ENCODE measurements at regions not wholly inside any gene's neighbourhood (a gene's known extent, or its start where the extent isn't known, plus 50 kb on each side); places are given as distances from the start of the nearest gene placed in this dataset.
A peak's percentile ranks its signal among the peaks of the same experiment; 100 is the strongest.
"Not testable (repeated sequence)": the region's sequence is repeated elsewhere in the genome, so short reads cannot be mapped to it uniquely, and the experiment has no call there.

DNA sequence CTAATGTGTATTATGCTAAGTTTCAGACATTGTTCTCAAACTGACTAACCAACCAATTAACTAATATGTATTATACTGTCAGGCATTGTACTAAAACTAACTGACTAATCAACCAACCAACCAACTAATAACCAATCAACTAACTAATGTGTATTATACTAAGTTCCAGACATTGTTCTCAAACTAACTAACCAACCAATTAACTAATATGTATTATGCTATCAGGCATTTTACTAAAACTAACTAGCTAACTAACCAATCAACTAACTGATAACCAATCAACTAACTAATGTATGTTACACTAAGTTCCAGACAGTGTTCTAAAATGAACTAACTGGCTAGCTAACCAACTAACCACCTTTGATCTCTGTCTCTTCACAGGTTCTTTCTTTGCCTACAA lies 152.3 kb downstream of the SUDS3 start:
- Histone ChIP-seq H3K9me3 (ENCODE audit: control insufficient read depth, insufficient read depth, low read length) (no peaks in the 10 kb centered on the region), H3K4me3 (ENCODE audit: low read depth, low read length) (no peak overlapping the region), H3K36me3 (ENCODE audit: control insufficient read depth, insufficient read depth, low read length) (no peaks in the 10 kb centered on the region), H3K4me1 (ENCODE audit: control insufficient read depth, insufficient read depth, low read length) (no peaks in the 10 kb centered on the region), H3K27ac (ENCODE audit: low read depth, low read length) (no peak overlapping the region), H3K27me3 (ENCODE audit: control insufficient read depth, insufficient read depth, low read length) (no peaks in the 10 kb centered on the region)
- no peak for DNase-seq (ENCODE audit: low read depth in 4 of 6, low spot score in 6 of 6)

DNA sequence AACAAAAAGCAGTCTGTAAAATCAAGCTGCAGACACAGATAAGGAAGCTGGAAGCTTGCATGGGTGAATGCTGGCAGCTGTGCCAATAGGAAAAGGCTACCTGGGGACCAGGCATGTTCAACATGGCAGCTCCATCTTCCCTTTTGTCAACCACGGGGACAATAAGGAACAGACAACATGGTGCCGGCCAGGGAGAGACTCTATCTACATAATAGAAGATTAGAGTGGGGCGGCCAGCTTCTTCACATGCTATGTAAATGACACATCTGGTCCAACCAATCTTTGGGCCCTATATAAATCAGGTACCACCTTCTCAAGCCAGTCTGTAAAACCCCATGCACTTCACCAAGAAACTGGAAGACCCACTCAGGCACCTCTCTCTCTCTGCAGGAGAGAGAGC lies 157.6 kb downstream of the SUDS3 start:
- 75% methylated on average over 1 of the region's 3 CpGs for WGBS (ENCODE audit: insufficient coverage)

DNA sequence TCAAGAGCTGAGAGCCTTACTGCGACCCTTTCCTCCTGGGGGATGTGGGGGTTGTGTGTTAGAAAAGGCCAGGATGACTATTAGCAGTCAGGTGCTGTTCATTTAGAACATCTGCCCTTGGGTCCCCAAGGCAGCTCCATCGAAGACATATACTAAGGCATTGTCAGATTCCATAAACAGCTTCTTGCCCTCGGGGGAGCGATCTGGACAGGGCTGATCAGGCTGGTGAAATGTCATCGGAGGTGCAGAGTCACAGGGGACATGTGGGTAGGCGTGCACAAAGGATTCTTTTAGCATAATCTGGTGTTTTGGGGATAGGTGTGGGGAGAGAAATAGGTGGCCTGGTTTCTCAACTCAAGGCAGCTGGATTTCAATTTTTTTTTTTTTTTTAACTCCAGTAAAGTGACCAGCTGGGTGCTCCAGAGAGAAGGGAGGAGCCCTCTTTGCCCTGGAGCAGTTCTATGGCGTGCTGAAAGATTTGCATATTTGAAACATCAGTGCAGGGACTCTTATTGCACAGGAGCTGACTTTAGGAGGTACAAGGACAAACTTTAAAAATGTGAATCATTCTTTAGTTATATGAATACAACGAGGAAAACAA lies 160.1 kb downstream of the SUDS3 start:
- no peak overlapping the region for H3K27ac ChIP-seq (ENCODE audit: low read depth, low read length)
- H3K9me3 ChIP-seq (ENCODE audit: control insufficient read depth, insufficient read depth, low read length): no peaks in the 10 kb centered on the region
- no peaks in the 10 kb centered on the region for H3K27me3 ChIP-seq (ENCODE audit: control insufficient read depth, insufficient read depth, low read length)
- no peak overlapping the region for H3K4me3 ChIP-seq (ENCODE audit: low read depth, low read length)
- no peak for DNase-seq (ENCODE audit: low read depth in 4 of 6, low spot score in 6 of 6)
- H3K36me3 ChIP-seq (ENCODE audit: control insufficient read depth, insufficient read depth, low read length): no peaks in the 10 kb centered on the region
- no peaks in the 10 kb centered on the region for H3K4me1 ChIP-seq (ENCODE audit: control insufficient read depth, insufficient read depth, low read length)
- 69% methylated on average over 5 of the region's 8 CpGs for WGBS (ENCODE audit: insufficient coverage)

More for the DNA sequence above, 157.6 kb downstream of the SUDS3 start:
- no peaks in the 10 kb centered on the region for H3K27me3 ChIP-seq (ENCODE audit: control insufficient read depth, insufficient read depth, low read length)
- no peak overlapping the region for H3K4me3 ChIP-seq (ENCODE audit: low read depth, low read length)
- H3K4me1 ChIP-seq (ENCODE audit: control insufficient read depth, insufficient read depth, low read length): no peaks in the 10 kb centered on the region
- H3K9me3 ChIP-seq (ENCODE audit: control insufficient read depth, insufficient read depth, low read length): no peaks in the 10 kb centered on the region
- no peak for DNase-seq (ENCODE audit: low read depth in 4 of 6, low spot score in 6 of 6)
- no peak overlapping the region for H3K27ac ChIP-seq (ENCODE audit: low read depth, low read length)
- no peaks in the 10 kb centered on the region for H3K36me3 ChIP-seq (ENCODE audit: control insufficient read depth, insufficient read depth, low read length)

DNA sequence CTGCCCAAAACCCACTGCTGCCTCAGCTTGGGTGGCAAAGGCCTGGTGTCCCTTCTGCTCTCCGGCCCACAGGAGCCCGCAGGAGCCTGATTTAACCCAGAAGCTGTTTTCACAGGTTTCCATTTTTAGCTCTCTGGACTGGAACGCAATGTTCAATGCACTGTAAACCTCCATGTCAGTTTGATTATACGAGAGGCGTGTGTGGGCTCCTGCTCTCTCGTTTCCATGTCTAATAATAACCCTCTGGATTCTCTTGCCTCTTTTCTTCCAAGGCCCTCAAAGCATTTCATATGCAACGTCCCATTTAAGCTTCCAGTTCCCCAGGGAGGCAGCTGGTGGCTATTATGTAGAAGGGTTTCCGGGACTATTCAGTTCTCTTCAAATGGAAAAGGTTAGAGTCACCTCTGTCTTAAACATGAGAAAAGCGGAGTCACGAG lies 161.1 kb downstream of the SUDS3 start:
- Histone ChIP-seq H3K9me3 (ENCODE audit: control insufficient read depth, insufficient read depth, low read length) (no peaks in the 10 kb centered on the region), H3K4me3 (ENCODE audit: low read depth, low read length) (no peak overlapping the region), H3K4me1 (ENCODE audit: control insufficient read depth, insufficient read depth, low read length) (no peaks in the 10 kb centered on the region), H3K36me3 (ENCODE audit: control insufficient read depth, insufficient read depth, low read length) (no peaks in the 10 kb centered on the region), H3K27ac (ENCODE audit: low read depth, low read length) (no peak overlapping the region), H3K27me3 (ENCODE audit: control insufficient read depth, insufficient read depth, low read length) (no peaks in the 10 kb centered on the region)
- WGBS (ENCODE audit: insufficient coverage): 67% methylated on average over 5 of the region's 10 CpGs
- peak in 2 of 6 donors; percentile 21 to 65 for DNase-seq (ENCODE audit: low read depth in 4 of 6, low spot score in 6 of 6)

DNA sequence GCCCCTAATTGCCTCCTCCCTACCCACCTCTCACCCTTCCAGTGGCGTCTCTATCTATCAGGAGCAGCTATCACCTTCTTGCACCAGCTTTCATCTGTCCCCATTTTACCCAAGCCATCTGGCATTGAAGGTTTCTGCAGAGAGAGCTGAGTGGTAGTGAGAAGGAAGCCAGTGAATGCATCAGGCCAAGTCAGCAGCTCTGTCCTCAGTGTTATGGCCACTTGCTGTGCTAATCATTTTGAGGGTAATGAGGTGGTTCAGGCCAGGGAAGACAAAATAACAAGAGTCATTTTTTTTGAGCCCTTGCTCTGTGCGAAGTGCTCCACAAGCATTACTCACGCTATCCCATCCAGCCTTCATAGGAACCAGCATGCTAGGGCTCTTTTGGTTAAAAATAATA lies 164.7 kb downstream of the SUDS3 start:
- Histone ChIP-seq H3K9me3 (ENCODE audit: control insufficient read depth, insufficient read depth, low read length) (no peaks in the 10 kb centered on the region), H3K27ac (ENCODE audit: low read depth, low read length) (no peak overlapping the region), H3K4me1 (ENCODE audit: control insufficient read depth, insufficient read depth, low read length) (no peaks in the 10 kb centered on the region), H3K27me3 (ENCODE audit: control insufficient read depth, insufficient read depth, low read length) (no peaks in the 10 kb centered on the region), H3K36me3 (ENCODE audit: control insufficient read depth, insufficient read depth, low read length) (no peaks in the 10 kb centered on the region), H3K4me3 (ENCODE audit: low read depth, low read length) (no peak overlapping the region)
- WGBS (ENCODE audit: insufficient coverage): no CpG with 5 or more reads among the region's 3 CpGs
- peak in 1 of 6 donors; percentile 64 for DNase-seq (ENCODE audit: low read depth in 4 of 6, low spot score in 6 of 6)

DNA sequence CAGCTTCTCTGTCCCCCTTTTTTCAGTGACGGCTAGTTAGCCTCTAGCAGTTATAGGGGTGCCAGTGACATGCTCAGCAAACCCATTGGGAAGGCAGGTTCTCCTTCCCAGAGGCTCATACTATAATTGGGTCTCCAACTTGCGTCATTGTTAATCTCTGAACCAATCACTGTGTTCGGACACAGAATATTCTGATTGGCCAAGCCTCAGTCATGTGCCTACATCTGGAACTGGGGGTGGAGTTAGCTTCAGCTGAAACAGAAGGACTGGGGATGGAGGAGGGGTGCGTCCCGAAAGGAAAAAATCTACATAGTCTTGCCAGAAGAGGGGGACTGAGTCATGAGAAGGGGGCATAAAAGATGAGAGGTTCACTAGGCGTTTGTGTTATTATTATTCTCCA lies 165.6 kb downstream of the SUDS3 start:
- no peaks in the 10 kb centered on the region for H3K36me3 ChIP-seq (ENCODE audit: control insufficient read depth, insufficient read depth, low read length)
- no peaks in the 10 kb centered on the region for H3K9me3 ChIP-seq (ENCODE audit: control insufficient read depth, insufficient read depth, low read length)
- no peak overlapping the region for H3K27ac ChIP-seq (ENCODE audit: low read depth, low read length)
- no peak overlapping the region for H3K4me3 ChIP-seq (ENCODE audit: low read depth, low read length)
- no peaks in the 10 kb centered on the region for H3K27me3 ChIP-seq (ENCODE audit: control insufficient read depth, insufficient read depth, low read length)
- no peaks in the 10 kb centered on the region for H3K4me1 ChIP-seq (ENCODE audit: control insufficient read depth, insufficient read depth, low read length)
- no peak for DNase-seq (ENCODE audit: low read depth in 4 of 6, low spot score in 6 of 6)
- WGBS (ENCODE audit: insufficient coverage): 100% methylated on average over 2 of the region's 6 CpGs

DNA sequence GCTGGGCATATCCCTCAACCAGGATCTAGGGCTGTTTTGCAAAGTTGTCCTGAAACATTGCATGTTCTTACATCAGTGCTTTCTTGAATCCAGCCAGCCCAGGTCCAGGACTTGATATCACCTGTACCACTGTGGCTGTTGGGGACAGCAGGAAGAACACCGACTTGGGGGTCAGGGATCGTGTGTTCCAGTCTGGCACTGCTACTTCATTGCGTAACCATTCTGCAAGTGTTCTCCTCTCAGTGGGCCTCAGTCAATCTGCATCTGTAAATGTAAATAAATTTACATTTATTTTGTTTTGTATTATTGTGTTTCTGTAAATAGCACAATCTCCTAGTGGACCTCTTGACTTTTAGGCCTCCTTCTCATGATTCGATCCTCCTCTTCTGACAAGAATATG lies 167.3 kb downstream of the SUDS3 start:
- no peak overlapping the region for H3K4me3 ChIP-seq (ENCODE audit: low read depth, low read length)
- H3K27ac ChIP-seq (ENCODE audit: low read depth, low read length): no peak overlapping the region
- no peaks in the 10 kb centered on the region for H3K27me3 ChIP-seq (ENCODE audit: control insufficient read depth, insufficient read depth, low read length)
- no peak for DNase-seq (ENCODE audit: low read depth in 4 of 6, low spot score in 6 of 6)
- 96% methylated on average over 2 of the region's 4 CpGs for WGBS (ENCODE audit: insufficient coverage)
- no peaks in the 10 kb centered on the region for H3K36me3 ChIP-seq (ENCODE audit: control insufficient read depth, insufficient read depth, low read length)
- H3K4me1 ChIP-seq (ENCODE audit: control insufficient read depth, insufficient read depth, low read length): no peaks in the 10 kb centered on the region
- H3K9me3 ChIP-seq (ENCODE audit: control insufficient read depth, insufficient read depth, low read length): no peaks in the 10 kb centered on the region

DNA sequence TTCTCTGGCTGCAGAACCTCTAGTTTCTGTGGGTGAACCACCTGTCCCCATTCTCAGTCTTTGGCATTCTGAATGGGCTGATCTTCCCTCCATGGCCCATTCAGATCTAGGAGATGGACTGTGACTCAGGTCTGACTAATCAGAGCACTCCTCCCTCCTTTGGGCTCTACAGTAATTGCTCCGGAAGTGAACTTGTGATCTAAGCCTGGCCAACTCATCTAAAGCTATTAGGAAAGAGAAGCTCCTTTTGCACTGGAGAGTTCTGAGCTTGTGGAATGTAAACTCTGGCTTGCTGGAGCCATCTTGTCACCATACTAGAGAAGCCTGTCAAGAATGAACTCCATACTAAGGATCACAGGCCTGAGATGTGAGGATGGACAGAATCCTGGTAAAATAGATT lies 168.2 kb downstream of the SUDS3 start:
- H3K27me3 ChIP-seq (ENCODE audit: control insufficient read depth, insufficient read depth, low read length): no peaks in the 10 kb centered on the region
- no peaks in the 10 kb centered on the region for H3K9me3 ChIP-seq (ENCODE audit: control insufficient read depth, insufficient read depth, low read length)
- DNase-seq (ENCODE audit: low read depth in 4 of 6, low spot score in 6 of 6): no peak
- no peaks in the 10 kb centered on the region for H3K4me1 ChIP-seq (ENCODE audit: control insufficient read depth, insufficient read depth, low read length)
- no peaks in the 10 kb centered on the region for H3K36me3 ChIP-seq (ENCODE audit: control insufficient read depth, insufficient read depth, low read length)
- WGBS (ENCODE audit: insufficient coverage): no CpG with 5 or more reads among the region's 1 CpG
- no peak overlapping the region for H3K27ac ChIP-seq (ENCODE audit: low read depth, low read length)
- no peak overlapping the region for H3K4me3 ChIP-seq (ENCODE audit: low read depth, low read length)

DNA sequence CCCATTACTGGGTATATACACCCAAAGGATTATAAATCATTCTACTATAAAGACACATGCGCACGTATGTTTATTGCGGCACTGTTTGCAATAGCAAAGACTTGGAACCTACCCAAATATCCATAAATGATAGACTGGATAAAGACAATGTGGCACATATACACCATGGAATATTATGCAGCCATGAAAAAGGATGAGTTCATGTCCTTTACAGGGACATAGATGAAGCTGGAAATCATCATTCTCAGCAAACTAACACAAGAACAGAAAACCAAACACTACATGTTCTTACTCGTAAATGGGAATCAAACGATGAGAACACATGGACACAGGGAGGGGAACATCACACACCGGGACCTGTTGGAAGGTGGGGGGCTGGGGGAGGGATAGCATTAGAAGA lies 171.3 kb downstream of the SUDS3 start:
- no CpG with 5 or more reads among the region's 6 CpGs for WGBS (ENCODE audit: insufficient coverage)
- not testable (repeated sequence) for H3K4me3 ChIP-seq (ENCODE audit: low read depth, low read length); H3K4me1 ChIP-seq (ENCODE audit: control insufficient read depth, insufficient read depth, low read length); DNase-seq (ENCODE audit: low read depth in 4 of 6, low spot score in 6 of 6); H3K9me3 ChIP-seq (ENCODE audit: control insufficient read depth, insufficient read depth, low read length); H3K27ac ChIP-seq (ENCODE audit: low read depth, low read length); H3K36me3 ChIP-seq (ENCODE audit: control insufficient read depth, insufficient read depth, low read length); H3K27me3 ChIP-seq (ENCODE audit: control insufficient read depth, insufficient read depth, low read length)

DNA sequence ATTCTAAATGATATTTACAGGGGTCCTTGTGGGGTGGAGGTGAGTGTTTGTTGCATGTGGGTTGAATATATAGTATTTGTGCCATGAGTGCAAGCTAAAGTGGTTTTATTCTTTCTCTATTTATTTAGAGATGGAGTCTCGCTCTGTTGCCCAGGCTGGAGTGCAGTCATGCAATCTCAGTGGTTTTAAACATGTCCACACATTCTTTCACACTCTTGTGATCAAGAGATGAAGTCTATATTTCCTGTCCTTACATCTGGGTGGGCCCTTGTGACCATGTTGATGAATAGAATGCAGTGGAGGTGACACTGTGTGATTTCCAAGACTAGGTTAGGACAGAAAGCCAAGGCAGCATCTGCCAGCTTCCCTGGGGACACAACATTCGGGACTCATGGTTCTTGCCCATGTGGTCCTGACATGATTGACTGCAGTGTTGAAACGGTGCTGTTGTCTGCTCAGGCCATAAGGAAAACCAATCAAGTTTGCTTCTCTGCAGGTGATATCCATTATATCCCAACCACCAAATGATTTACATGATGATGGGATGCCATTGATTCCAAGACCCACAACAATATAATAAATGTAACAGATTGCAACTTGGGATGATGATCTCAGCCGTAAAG lies 172.6 kb downstream of the SUDS3 start:
- H3K27me3 ChIP-seq (ENCODE audit: control insufficient read depth, insufficient read depth, low read length): no peaks in the 10 kb centered on the region
- no peak for DNase-seq (ENCODE audit: low read depth in 4 of 6, low spot score in 6 of 6)
- H3K36me3 ChIP-seq (ENCODE audit: control insufficient read depth, insufficient read depth, low read length): no peaks in the 10 kb centered on the region
- H3K4me1 ChIP-seq (ENCODE audit: control insufficient read depth, insufficient read depth, low read length): no peaks in the 10 kb centered on the region
- H3K27ac ChIP-seq (ENCODE audit: low read depth, low read length): no peak overlapping the region
- no peak overlapping the region for H3K4me3 ChIP-seq (ENCODE audit: low read depth, low read length)
- WGBS (ENCODE audit: insufficient coverage): 33% methylated on average over 1 of the region's 4 CpGs
- H3K9me3 ChIP-seq (ENCODE audit: control insufficient read depth, insufficient read depth, low read length): no peaks in the 10 kb centered on the region

All from spinal cord (tissue), 9 donors.